ENCODE measurements at regions not wholly inside any gene's neighbourhood (a gene's known extent, or its start where the extent isn't known, plus 50 kb on each side); places are given as distances from the start of the nearest gene placed in this dataset.
"Not testable (repeated sequence)": the region's sequence is repeated elsewhere in the genome, so short reads cannot be mapped to it uniquely, and the experiment has no call there.

DNA sequence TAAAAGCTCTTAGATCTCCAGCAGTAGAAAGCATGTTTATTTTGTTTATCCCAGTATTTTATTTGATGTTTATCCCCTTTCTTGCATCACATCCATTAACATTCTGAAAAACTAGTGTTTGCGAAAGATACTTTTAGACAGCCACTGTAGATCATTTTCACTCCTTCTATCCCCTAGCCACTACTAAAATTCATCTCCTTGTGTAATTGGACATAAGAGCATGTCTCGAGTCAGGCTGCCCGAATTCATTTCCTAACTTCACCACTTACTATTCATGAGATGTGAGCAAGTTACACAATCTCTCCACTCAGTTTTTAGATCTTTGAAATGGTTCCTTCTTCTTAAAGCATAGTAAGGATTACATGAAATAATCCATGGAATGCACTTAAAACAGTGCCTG, 514.0 kb downstream of the KLF5 start:
- no peak for DNase-seq (ENCODE audit: low spot score)

DNA sequence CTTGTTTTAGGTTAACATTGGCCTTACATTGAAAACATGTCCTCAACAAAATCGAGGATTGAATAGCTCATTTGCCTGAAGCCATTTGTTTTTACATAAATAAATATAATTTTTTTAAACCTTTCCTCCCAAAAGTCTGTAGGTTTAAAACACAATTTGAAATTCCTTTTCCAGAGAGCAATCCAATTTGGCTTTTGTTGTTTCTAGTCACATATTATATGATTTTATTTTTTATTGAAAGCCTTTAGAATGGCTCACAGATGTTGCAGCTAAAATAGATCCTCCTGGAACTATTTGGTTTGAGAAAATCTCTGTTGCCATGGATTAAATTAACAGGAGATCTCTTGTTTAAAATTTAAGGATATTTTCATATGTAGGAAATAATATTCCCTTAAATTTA, 512.6 kb downstream of the KLF5 start:
- DNase-seq (ENCODE audit: low spot score) = no peak

DNA sequence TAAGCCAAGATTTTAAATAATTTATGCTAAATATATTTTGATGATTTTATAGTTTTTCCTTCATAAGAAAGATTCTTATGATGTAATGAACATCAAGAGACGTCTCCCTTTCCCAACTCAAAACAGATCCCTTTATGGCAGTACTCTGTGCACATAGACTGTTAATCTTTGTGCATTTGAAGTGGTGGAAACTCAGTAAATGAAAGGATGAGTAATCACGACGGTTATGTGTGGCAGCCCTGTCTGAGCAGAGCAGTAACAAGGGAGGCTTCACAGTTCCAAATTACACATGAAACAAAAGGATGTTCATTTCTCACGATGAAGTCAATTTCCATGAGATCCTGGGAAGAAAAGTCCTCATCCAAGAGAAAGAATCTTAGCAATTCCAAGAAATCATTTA, 498.1 kb downstream of the KLF5 start:
- no peak for DNase-seq (ENCODE audit: low spot score)

DNA sequence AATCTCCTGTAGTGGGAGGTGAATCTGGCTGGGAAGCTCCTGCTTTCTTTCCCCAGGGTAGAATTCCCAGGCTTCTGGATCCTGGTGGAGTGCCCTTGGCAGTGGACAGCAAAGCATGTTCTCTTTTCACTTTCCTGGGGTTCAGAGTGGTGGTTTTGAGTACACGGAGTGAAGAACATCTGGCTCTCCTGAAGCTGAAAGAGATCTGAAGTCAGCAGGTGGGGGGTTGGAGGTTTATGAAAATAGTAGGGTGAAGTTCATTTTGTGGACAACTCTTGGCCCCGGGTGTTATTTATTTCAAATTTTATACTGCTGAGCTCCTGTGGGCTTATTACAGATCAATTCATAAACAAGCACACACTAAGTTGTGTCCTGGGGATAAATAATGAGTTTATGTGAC, 497.3 kb downstream of the KLF5 start:
- DNase-seq (ENCODE audit: low spot score) = no peak

DNA sequence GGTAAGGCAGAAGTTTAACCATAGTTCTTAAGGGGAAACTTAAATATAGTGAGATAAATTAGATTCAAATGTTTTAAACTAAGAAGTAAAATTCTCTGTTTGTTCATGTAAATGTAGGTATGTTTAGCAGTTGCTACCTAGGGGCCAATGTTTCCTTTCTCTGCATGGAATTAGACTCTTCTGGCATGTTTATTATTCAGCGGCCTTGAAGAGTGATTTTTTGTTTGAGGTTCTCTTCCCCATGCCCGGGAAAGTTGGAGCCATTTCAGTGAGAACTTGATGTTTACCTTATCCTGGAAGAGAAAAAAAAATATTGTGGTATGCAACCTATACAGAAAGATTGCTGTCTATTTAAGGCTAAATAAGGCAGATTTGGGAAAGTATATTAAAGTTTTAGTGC, 492.9 kb downstream of the KLF5 start:
- DNase-seq (ENCODE audit: low spot score) = no peak

DNA sequence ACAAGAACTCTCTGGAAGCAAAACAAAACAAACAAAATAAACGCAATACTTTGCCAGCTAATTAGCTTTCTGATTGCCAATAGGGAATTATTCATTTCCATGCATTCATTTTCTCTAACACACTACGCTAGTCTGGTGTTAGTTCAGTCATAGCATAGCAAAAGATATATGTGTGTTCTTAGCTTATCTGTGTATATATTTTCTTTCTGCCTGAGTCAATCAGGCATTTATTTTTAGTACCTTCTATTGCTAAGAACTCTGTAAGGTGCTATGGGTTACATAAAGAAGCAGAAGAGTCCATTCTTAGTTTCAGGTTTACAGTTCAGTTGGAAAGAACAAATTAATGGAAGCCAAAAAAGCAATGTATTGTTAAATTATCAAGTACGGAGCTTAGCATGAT, 490.9 kb downstream of the KLF5 start:
- no peak for DNase-seq (ENCODE audit: low spot score)

DNA sequence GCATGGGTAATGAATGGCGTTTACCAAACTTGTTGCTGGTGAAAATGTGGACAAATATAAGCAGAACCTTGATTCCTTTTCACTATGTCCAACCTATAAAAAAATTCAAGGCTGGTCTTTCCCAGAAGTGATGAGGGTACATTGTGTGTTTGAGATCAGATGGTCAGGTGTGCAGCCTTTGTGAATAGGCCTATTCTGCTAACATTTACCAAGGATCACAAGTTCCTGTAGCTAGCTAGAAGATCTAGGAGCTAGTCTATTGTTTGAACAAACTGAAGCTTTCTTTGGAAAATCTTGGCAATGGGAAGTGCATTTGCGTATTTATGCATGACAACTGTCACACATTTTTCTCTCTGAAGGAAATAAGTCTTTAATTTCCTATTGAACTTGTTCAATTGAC, 489.6 kb downstream of the KLF5 start:
- no peak for DNase-seq (ENCODE audit: low spot score)

DNA sequence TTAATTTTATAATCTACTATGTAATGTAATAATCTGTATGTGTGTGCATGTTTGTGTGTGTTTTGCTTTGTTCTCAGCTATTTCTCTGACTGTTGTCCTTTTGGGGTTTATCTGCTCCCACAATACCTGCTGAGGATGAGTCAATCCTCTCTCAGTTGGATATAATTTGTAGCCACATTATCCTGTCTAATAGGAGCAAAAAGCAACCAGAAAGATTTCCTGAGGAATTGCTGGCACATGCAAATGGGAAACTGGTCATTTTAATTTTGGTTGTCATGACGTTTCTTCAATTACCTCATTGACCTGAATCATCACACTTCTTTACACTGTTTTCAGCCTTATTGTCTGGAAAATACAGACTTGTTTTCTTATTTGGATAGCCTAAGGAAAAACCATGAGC, 488.4 kb downstream of the KLF5 start:
- no peak for DNase-seq (ENCODE audit: low spot score)

DNA sequence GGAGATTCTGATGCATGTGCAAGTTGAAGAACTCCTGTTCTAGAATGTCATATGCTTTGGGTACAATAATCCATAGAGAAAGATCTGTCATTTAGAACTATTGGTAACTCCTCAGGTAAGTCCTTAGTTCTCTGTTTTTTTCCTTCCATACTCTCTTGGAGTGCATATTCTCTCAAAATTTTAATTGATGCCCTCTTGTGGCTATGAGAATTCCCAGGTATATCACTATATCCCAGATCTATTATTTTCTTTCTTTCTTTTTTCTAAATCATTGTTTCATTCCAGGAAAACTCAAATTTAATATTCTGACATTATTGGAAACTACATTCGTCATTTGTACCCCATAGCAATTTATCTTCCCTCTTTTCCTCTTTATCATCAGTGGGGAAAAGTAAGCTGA, 485.4 kb downstream of the KLF5 start:
- DNase-seq (ENCODE audit: low spot score) = no peak

DNA sequence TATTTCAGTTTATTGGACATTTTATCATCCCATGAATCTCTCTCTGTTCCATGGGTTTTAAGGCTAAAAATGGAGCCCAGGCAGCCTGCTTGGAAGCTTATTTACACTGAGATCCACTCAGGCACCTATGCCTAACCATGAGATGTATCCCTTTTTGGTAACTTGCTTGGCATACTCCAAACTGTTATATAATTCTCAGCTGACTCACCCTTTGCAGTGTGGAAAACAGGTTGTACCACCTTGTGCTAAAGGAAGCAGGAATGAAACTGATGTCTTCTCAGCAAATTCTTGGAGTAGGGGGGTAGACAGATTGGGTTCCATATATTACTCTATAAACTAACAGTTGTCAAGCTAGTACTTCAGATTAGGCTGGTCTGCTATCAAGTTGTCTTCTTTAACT, 483.6 kb downstream of the KLF5 start:
- DNase-seq (ENCODE audit: low spot score) = no peak

DNA sequence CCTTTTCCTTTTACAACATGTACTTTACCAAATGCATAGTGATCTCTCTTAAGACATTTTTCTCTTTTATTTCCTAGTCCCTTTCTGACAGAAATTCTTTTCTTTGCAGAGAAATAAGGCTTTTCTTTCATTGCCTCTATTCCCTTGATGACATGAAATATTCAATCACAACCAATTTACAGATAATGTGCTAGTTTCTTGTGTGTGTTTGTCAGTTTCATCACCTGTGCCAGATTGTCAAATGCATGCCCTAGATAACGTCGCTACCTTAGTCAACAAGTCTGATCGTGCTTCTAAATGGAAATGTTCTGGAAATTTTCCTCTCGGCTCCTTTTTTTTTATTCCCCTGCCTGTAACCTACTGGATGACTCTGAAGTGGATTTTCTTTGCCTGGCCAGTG, 478.1 kb downstream of the KLF5 start:
- no peak for DNase-seq (ENCODE audit: low spot score)

DNA sequence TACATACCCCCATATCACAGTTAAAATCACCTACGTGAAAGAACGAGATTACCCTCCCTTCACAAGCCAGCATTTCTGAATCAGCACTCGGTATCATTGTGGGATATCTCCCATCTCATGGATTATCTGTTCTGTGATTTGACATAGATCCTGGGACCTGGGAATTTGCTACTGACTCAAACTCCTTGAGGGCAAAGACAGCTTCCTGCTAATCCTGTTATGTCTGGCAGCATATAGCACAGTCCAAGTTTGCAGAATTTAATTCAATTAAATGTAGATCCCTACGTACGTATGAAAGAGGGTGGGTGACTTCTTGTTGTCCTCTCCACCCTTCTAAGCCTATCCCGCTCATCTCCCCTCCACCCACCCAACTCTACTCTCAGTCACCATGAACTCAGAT, 476.5 kb downstream of the KLF5 start:
- no peak for DNase-seq (ENCODE audit: low spot score)

DNA sequence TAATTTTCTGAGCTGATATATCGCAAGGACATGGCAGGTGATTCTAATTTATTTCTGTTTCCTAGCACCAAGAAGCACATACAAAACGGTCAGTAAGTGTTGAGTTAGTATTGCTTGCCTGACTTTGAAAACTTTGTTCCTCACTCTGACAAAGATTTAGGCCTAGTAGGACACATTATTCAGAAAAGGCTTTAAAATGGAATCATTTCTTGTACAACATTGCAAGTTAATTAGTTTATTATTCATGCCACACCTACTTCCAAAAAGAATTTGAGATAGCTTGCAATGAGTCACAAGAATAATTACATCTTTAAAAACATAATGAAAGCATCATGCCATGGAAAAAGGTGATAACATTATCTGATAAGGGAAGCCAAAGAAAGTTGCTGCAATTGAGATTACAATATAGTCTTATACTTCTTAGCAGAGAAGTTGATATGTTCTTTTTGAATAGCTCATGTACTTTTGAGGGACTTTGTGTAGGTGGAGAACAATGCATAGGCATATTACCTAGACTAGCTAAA, 474.2 kb downstream of the KLF5 start:
- DNase-seq (ENCODE audit: low spot score) = no peak

DNA sequence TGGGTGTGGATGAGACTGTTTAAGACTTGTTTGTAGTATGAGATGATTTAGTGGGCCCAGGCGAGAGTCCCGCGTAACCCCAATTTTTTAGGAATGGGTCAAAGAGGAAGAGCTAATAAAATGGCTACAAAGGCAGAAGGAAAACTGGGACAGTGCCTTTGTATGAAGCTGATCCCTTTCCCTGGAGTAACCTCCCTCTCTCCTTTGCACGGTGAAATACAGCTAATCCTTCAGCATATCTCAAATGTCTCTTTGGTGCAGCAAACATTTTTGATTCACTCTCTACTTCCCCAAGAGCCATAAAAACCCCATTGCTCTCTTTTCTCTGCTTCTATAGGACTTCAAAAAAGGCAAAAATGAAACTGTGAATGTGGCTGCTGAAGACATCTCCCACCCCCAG, 473.8 kb downstream of the KLF5 start:
- DNase-seq (ENCODE audit: low spot score) = no peak

DNA sequence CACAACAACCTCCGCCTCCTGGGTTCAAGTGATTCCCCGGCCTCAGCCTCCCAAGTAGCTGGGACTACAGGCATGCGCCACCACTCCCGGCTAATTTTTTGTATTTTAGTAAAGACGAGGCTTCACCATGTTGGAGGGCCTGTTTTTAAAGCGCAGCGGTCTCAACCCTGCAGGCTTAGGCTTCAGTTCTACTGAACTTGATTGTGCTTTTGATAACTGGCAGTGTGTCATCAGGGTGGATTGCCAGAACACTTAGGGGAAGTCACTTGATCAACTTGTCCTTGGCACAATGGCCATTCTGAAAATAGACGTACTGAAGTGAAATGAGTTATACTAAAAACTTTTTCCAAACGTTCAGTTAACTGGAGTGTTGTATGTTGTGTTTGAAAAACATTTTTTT, 472.2 kb downstream of the KLF5 start:
- DNase-seq (ENCODE audit: low spot score) = no peak

DNA sequence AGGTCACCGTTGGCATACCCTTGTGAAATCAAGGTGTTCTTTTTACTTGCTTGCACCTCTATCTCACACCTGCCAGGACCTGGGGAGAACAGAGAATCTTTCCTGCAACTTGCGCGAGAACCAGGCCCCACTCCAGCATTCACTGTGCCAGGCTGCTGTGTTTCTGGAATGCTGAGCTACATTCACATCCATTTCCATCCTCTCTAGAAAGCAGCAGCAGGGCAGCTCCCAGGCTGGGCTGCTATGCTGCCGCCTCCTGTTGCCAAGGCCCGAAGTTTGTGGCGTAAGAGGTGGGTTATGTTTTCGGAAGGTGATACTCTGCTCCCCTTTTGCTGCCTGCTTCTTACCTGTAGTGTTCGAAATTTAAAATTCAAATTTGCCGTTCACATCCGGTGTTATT, 464.1 kb downstream of the KLF5 start:
- DNase-seq (ENCODE audit: low spot score) = no peak

DNA sequence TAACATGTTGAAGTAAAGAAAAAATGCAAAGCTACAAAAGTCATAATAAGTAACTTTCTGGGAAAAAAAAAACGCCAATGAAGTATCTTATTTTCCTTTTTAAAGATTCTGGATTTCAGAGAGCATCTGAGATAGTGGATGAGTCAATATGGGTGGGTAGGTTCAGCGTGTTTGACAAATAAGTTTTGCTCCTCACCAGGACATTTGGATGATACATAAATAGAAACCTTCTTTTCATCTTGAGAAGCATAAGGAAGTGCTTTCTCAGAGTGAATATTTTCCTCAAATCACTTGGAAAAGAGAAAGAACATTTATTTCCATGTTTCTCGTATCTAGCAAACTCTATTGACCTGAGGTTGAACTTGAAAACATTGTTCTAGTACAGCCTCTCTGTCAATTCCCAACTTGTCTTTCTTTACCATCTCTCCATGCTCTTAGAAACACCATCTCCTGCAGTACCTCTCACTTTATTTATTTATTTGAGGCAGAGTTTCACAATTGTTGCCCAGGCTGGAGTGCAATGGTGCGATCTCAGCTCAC, 463.2 kb downstream of the KLF5 start:
- DNase-seq (ENCODE audit: low spot score) = no peak

DNA sequence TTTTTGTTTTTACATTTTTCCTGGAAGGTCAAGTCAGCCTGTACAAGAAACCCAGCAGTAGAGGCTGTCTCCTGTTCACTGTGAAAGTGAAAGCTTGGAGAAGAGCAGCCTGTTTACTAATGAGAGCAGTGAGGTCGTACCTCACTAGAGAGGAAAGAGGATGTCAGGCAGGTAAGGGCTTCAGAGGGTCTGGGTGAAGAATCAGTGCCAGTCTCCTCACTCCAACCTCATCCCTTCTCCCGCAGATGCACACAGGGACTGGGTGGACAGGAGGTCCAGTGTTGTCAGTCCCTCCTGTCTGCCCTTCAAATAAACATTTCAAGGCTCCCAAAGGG, 462.5 kb downstream of the KLF5 start:
- no peak for DNase-seq (ENCODE audit: low spot score)

DNA sequence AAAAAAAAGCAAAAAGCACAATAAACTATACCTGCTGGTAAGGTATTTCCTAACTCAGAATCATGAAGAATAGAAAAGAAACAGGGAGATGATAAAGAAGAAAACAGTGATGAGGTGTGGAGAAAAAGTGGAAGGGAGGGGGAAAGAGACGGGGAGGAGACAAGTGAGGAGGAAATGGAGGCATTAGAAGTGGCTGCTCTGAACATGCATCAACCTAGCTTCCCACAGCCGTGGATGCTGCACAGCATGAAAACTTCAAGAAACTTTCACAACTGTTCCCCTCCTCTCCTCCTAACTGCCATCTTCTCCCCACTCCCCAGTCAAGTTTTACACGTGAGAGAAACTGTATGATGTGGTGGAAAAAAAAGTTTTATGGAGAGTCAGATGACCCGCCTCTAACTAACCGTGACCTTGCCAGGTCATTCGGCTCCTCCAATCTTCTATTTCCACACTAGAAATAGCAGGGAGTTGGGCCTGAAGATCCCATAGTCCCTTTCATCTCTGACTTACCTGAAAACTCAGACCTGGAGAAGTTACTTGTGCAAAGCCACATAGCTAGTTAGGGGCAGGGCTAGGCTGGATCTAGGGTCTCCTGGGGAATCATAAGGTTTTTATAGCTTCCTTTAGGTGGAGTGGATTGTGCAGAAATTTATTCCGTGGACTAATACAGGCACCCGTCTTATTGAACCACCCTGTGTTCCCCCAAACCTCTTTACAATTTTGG, 461.9 kb downstream of the KLF5 start:
- no peak for DNase-seq (ENCODE audit: low spot score)

DNA sequence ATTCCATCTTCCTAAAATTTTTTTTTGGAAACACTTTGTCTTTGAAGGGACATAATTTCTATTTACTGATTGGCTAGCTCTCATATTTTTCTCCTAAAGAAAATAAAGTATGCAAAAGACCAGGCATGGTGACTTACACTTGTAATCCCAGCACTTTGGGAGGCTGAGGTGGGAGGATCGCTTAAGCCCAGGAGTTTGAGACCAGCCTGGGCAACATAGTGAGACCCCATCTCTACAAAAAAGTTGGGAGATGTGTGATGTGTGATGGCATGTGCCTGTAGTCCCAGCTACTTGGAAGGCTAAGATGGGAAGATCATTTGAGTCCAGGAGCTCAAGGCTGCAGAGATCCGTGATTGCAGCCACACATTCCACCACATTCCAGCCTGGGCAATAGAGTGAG, 461.3 kb downstream of the KLF5 start:
- not testable (repeated sequence) for DNase-seq (ENCODE audit: low spot score)

DNA sequence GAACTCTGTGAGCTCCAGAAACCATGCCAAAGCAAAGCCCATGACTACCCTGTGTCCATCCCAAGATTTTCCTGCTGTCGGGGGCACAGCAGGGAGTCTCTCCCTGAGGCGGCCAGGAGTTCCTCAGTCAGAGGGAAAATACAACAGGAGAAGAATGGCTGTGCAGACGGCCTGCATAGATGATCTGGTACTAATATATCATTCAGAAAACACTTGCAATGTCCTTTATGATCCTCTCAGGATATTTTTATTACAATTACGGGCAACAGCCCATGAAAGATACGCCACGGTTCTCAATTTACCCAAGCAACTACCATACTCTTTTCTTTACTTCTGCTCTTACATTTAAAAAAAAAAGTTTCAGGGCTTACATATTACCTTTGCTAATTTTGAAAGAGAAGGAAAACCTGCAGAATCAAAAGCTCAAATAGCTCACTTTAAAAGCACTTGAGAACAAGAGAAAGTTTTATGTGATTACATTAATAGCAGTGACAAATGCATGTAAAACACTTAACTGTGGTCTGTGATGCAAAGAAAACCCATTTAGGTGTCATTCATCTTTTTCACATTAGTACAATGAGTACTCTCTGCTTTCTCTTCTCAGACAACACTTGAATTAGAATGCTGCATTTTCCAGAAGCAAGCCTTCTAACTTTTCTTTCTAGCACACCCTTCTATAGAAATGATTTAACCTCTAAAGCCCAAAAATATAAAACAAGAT, 460.8 kb downstream of the KLF5 start:
- no peak for DNase-seq (ENCODE audit: low spot score)

DNA sequence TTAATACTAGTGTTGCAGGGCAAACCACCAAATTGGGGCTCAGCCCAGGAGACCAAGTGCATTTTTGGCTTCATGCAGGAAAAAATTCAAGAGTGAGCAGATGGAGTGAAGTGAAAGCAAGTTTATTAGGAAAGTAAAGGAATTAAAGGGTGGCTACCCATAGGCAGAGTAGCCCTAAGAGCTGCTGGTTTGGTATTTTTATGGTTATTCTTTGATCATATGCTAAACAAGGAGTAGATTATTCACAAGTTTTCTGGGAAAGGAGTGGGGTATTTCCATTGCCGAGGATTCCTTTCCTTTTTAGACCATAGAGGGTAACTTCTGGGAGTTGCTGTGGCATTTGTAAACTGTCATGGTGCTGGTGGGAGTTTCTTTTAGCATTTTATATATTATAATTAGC, 459.0 kb downstream of the KLF5 start:
- no peak for DNase-seq (ENCODE audit: low spot score)

DNA sequence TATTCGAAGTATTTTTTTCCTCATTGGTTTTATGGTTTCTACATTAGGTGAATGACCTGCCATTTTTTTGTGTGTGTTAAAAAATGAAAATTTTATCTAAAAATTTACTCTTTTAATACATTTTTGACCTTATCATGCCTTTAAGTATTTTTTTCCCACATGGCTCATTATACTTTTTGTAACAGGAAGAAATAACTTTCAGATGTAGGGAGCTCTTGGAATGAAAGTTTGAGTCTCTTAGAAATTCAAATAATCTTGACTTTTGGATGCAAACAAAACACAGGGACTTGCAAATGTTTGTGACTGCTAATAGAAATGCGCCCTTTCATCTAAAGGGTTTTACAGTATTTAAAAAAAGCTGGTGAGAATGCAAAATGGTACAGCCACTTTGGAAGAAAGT, 457.9 kb downstream of the KLF5 start:
- DNase-seq (ENCODE audit: low spot score) = no peak

DNA sequence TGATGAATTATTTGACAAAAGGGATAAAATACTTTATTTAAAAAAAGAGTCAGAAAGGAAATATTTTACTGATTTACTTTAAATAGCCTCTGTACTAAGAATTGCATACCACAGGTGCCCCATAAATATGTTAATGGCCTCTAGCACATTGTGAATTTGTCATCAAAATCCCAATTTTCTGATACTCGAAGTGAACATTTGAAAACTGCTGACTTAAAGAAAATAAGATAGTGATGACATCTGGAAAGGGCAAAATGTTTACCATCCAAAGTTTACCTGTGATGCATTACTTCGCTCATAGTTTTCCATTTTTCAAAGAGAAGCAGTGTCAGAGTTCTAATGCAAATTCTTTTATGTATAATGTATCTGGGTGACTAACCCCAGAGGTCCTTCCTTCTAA, 455.4 kb downstream of the KLF5 start:
- no peak for DNase-seq (ENCODE audit: low spot score)
